GM12874 (cell line): ENCODE measurements at regions not wholly inside any gene's neighbourhood (a gene's known extent, or its start where the extent isn't known, plus 50 kb on each side); places are given as distances from the start of the nearest gene placed in this dataset.

Experiments used
- TF ChIP-seq, protein P1 (sequence below): IDR thresholded peaks from 2 replicates; pipeline ENCODE4 v1.5.1; 2011; ENCODE audit warnings: low read depth, mild to moderate bottlenecking, control low read depth, low read length, moderate library complexity; ENCODE audit not compliant: insufficient read depth

DNA sequence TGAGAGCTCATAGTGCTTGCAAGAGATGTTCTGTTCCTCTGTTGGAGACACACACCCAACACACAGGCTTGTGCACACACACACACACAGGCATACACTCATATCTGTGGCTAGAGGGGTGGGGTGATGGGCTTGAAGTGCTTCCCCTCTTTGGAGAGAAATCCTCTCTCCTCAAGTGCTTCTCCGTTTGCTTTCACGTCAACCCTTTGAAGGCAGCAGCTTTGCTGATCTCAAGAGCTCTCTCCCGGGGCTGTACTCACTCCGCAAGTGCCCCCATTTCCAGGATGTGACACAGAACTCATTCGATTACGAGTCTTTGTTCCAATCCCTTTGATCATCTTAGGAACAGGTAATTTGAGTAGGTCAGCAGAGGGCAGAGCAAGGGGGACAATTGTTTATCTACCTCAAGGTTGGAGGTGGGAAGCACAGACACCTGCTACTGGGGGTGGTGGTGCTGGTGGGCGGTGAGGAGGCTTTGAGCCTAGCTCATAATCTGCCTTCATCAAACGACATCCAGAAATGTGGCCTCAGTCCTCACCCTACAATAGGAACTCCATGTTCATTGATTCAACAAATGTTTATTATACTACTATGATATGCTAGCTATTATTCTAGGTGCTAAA, 529.8 kb upstream of the CADM1 start:
- TF ChIP-seq, protein P1, sequence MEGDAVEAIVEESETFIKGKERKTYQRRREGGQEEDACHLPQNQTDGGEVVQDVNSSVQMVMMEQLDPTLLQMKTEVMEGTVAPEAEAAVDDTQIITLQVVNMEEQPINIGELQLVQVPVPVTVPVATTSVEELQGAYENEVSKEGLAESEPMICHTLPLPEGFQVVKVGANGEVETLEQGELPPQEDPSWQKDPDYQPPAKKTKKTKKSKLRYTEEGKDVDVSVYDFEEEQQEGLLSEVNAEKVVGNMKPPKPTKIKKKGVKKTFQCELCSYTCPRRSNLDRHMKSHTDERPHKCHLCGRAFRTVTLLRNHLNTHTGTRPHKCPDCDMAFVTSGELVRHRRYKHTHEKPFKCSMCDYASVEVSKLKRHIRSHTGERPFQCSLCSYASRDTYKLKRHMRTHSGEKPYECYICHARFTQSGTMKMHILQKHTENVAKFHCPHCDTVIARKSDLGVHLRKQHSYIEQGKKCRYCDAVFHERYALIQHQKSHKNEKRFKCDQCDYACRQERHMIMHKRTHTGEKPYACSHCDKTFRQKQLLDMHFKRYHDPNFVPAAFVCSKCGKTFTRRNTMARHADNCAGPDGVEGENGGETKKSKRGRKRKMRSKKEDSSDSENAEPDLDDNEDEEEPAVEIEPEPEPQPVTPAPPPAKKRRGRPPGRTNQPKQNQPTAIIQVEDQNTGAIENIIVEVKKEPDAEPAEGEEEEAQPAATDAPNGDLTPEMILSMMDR, result no peak

GRCh38 chr11:116030697-116031331, 526.6 kb upstream of the CADM1 start:
- TF ChIP-seq, protein P1, result no peak

DNA sequence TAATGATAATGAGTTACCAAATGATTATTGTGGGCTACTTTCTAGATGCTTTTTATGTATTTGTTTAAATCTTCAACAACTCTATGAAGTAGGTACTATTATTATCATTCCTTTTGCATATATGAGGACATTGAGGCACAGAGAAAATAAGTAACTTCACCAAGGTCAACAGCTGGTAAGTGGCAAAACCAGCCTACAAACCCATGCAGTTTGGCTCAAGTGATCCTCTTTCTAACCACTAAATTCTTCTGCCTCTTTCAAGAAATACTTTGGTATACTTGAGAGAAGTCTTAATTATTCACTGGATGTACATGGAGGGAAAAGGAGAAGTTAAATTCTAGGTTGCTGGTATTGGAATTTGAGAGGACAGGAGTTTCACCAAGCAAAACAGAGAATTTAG, 495.2 kb upstream of the CADM1 start:
- TF ChIP-seq, protein P1, result no peak

- TF ChIP-seq, protein P1, result no peak
Observed at GRCh38 chr11:115996808-115997188, 492.6 kb upstream of the CADM1 start.

DNA sequence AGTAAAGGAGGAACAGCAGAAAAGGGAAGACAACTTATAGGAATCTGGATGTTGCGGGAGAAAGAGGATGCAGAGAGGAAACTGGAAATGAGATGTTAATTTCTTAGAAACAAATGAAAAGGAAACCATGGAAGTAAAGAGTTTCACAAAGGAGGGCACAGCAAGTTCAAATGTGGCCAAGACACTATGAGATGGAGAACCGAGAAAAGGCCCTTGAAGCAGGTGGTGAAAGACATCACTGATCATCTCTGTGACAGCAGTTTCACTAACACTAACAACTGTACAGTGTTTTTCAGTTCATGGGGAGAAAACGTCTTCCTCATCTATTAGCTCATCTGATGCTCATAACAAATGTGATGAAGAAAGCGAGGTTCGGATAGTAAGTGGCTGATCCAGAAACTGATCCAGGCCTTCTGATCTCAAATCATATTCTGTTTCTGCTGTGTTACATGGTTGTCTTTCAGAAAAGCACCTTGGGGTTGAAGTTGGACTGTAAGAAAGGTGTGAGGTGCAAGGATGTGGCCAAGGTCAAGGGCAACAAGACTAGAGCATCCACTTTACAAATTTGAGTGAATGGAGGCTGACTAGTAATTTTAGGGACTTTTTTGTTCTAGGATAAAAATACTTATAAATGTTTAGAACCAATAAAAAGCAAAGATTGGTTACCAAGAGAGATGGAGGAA, 492.1 kb upstream of the CADM1 start:
- TF ChIP-seq, protein P1, result no peak

GRCh38 chr11:115993590-115993989, 489.4 kb upstream of the CADM1 start:
- TF ChIP-seq, protein P1, result no peak

GRCh38 chr11:115990004-115990447, 485.8 kb upstream of the CADM1 start:
- TF ChIP-seq, protein P1, result peak; percentile 80
